Activated CD8-positive, alpha-beta memory T cell treated with anti-CD3 and anti-CD28 coated beads for 36 hours (primary cell): ENCODE measurements at regions not wholly inside any gene's neighbourhood (a gene's known extent, or its start where the extent isn't known, plus 50 kb on each side); places are given as distances from the start of the nearest gene placed in this dataset.
"Not testable (repeated sequence)": the region's sequence is repeated elsewhere in the genome, so short reads cannot be mapped to it uniquely, and the experiment has no call there.

ENCODE experiments used
- CTCF ChIA-PET: fragments of 350-600 bp; sonication (Branson Sonifier 250); formaldehyde crosslinking; loops from one replicate; lab custom pipeline; 2021; ENCODE audit warnings: antibody characterized with exemption; lab: Charles Lee
- POLR2A ChIA-PET: fragments of 350-600 bp; sonication (Branson Sonifier 250); formaldehyde crosslinking; loops from one replicate; lab custom pipeline; 2021; ENCODE audit warnings: antibody characterized with exemption; lab: Charles Lee

GRCh38 chr5:99543841-99544240, 615.0 kb upstream of the CHD1 start:
- CTCF ChIA-PET, result no interaction called here

GRCh38 chr5:99534241-99534640, 605.4 kb upstream of the CHD1 start:
- CTCF ChIA-PET, POLR2A ChIA-PET: not testable (repeated sequence)

More at GRCh38 chr5:99543841-99544240, 615.0 kb upstream of the CHD1 start:
- POLR2A ChIA-PET, result no interaction called here

GRCh38 chr5:99521666-99522065, 592.9 kb upstream of the CHD1 start:
- POLR2A ChIA-PET, result not testable (repeated sequence)

GRCh38 chr5:99515864-99516490, 587.2 kb upstream of the CHD1 start:
- POLR2A ChIA-PET, CTCF ChIA-PET: not testable (repeated sequence)

More at GRCh38 chr5:99521666-99522065, 592.9 kb upstream of the CHD1 start:
- CTCF ChIA-PET, result not testable (repeated sequence)

- POLR2A ChIA-PET, CTCF ChIA-PET: not testable (repeated sequence)
Measured at GRCh38 chr5:99510237-99510866, 581.5 kb upstream of the CHD1 start.

GRCh38 chr5:99509064-99509463, 580.3 kb upstream of the CHD1 start:
- POLR2A ChIA-PET, CTCF ChIA-PET: not testable (repeated sequence)

- CTCF ChIA-PET, POLR2A ChIA-PET: not testable (repeated sequence)
Measured at GRCh38 chr5:99495456-99495855, 566.6 kb upstream of the CHD1 start.

- POLR2A ChIA-PET, CTCF ChIA-PET: not testable (repeated sequence)
Measured at GRCh38 chr5:99478450-99478849, 549.6 kb upstream of the CHD1 start.

GRCh38 chr5:99473328-99473727, 544.5 kb upstream of the CHD1 start:
- CTCF ChIA-PET, POLR2A ChIA-PET: not testable (repeated sequence)

- POLR2A ChIA-PET, CTCF ChIA-PET: not testable (repeated sequence)
Measured at GRCh38 chr5:99471726-99472125, 542.9 kb upstream of the CHD1 start.

- POLR2A ChIA-PET, CTCF ChIA-PET: not testable (repeated sequence)
Measured at GRCh38 chr5:99471178-99471577, 542.4 kb upstream of the CHD1 start.

- CTCF ChIA-PET, POLR2A ChIA-PET: not testable (repeated sequence)
Measured at GRCh38 chr5:99470636-99471035, 541.8 kb upstream of the CHD1 start.

GRCh38 chr5:99460701-99461100, 531.9 kb upstream of the CHD1 start:
- POLR2A ChIA-PET, result no interaction called here
- CTCF ChIA-PET, result no interaction called here

- ChIA-PET POLR2A (no interaction called here), CTCF (no interaction called here)
Measured at GRCh38 chr5:99453196-99453595, 524.4 kb upstream of the CHD1 start.

- ChIA-PET CTCF (no interaction called here), POLR2A (no interaction called here)
Measured at GRCh38 chr5:99449786-99450185, 521.0 kb upstream of the CHD1 start.

- POLR2A ChIA-PET, result no interaction called here
- CTCF ChIA-PET, result no interaction called here
Measured at GRCh38 chr5:99445805-99446204, 517.0 kb upstream of the CHD1 start.

GRCh38 chr5:99441235-99441634, 512.4 kb upstream of the CHD1 start:
- CTCF ChIA-PET, result no interaction called here
- POLR2A ChIA-PET, result no interaction called here

GRCh38 chr5:99438619-99439018, 509.8 kb upstream of the CHD1 start:
- CTCF ChIA-PET, result no interaction called here
- POLR2A ChIA-PET, result no interaction called here

- ChIA-PET POLR2A (no interaction called here), CTCF (no interaction called here)
Measured at GRCh38 chr5:99437986-99438385, 509.2 kb upstream of the CHD1 start.

- CTCF ChIA-PET, POLR2A ChIA-PET: not testable (repeated sequence)
Measured at GRCh38 chr5:99423396-99423795, 494.6 kb upstream of the CHD1 start.

GRCh38 chr5:99418640-99419039, 489.8 kb upstream of the CHD1 start:
- POLR2A ChIA-PET, CTCF ChIA-PET: not testable (repeated sequence)
